ENCODE measurements at regions not wholly inside any gene's neighbourhood (a gene's known extent, or its start where the extent isn't known, plus 50 kb on each side); places are given as distances from the start of the nearest gene placed in this dataset.

DNA sequence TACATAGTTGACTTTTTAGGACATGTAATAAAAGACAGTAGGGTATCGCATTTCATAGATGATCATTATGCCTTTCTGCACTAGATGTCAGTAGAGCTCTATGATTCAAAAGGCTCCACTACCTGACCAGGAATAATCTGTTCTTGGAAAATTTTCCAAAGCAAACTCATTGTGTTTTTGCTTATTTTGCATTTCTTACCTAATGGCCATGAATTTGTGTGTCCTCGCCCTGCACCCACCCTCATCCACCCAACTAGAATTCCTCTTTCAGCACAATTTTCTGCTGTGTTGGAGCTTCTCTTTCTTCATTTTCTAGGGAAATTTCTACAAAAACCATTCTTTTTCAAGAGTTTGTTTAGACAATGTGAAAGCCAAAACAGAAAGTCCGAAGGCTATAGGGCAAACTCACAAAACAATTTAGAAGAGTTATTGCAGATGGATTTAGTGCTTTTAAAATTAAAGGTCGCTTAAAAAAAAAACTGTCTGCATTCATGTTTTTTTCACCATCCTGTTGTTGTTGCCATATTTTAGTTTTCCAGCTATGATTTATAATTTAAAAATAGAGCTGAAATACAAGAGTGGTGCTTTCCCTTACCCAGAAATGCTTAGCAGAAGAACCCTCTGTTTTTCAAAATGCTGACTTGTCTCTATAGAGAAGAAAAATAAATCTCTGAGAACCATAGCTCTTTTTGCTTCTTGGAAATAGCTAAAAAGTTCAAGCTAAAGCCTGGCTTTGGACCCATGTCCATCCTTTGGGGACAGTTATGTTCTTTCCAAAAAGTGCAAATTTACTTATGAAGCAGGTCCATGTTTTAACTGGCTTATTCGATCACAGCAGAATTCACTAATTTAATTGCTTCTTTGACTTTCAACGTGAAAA lies 183.7 kb downstream of the SPATA18 start (continued):
- TF ChIP-seq, protein P1, sequence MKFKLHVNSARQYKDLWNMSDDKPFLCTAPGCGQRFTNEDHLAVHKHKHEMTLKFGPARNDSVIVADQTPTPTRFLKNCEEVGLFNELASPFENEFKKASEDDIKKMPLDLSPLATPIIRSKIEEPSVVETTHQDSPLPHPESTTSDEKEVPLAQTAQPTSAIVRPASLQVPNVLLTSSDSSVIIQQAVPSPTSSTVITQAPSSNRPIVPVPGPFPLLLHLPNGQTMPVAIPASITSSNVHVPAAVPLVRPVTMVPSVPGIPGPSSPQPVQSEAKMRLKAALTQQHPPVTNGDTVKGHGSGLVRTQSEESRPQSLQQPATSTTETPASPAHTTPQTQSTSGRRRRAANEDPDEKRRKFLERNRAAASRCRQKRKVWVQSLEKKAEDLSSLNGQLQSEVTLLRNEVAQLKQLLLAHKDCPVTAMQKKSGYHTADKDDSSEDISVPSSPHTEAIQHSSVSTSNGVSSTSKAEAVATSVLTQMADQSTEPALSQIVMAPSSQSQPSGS (IDR thresholded peaks at IDR 0.05; ENCODE audit: low read length) = no peak
- no peak for TF ChIP-seq HDAC6 (IDR thresholded peaks at IDR 0.05; ENCODE audit: low read depth, low read length)
- TF ChIP-seq MAFK (IDR thresholded peaks at IDR 0.05; ENCODE audit: low read depth, low read length) = peak; percentile 42; the same call in 1 of the 2 replicates
- TF ChIP-seq CEBPB (IDR thresholded peaks at IDR 0.05; ENCODE audit: low read depth, low read length) = no peak
- TF ChIP-seq RNF2 (IDR thresholded peaks at IDR 0.05; ENCODE audit: borderline replicate concordance, low read depth, low read length, missing control alignments, poor library complexity, severe bottlenecking) = no peak
- TF ChIP-seq, protein P2, sequence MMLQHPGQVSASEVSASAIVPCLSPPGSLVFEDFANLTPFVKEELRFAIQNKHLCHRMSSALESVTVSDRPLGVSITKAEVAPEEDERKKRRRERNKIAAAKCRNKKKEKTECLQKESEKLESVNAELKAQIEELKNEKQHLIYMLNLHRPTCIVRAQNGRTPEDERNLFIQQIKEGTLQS (IDR thresholded peaks at IDR 0.05; ENCODE audit: insufficient read depth, low read depth, low read length) = no peak
- TF ChIP-seq JUND (IDR thresholded peaks at IDR 0.05; ENCODE audit: low read length) = no peak
- no peak for TF ChIP-seq BRCA1 (IDR thresholded peaks at IDR 0.05; ENCODE audit: low read depth, low read length)
- TF ChIP-seq, protein P3, sequence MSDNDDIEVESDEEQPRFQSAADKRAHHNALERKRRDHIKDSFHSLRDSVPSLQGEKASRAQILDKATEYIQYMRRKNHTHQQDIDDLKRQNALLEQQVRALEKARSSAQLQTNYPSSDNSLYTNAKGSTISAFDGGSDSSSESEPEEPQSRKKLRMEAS (IDR thresholded peaks at IDR 0.05) = no peak

All from H1 (cell line).